Limb (tissue), 2 donors: ENCODE measurements at regions not wholly inside any gene's neighbourhood (a gene's known extent, or its start where the extent isn't known, plus 50 kb on each side); places are given as distances from the start of the nearest gene placed in this dataset.
"Not testable (repeated sequence)": the region's sequence is repeated elsewhere in the genome, so short reads cannot be mapped to it uniquely, and the experiment has no call there.

Source experiments
- DNase-seq, 2 donors: peaks; one replicate each; pipeline ENCODE4 v3.0.0-alpha.2; 2016; ENCODE audit errors: extremely low spot score in 2 of 2

GRCh38 chr5:10130881-10131280 lies 118.8 kb downstream of the ATPSCKMT start:
- DNase-seq = no peak

GRCh38 chr5:10126900-10127299 lies 122.8 kb downstream of the ATPSCKMT start:
- no peak for DNase-seq

- no peak for DNase-seq
These were observed 124.6 kb downstream of the ATPSCKMT start for GRCh38 chr5:10125116-10125515.

- peak in 1 of 2 donors; percentile 41 for DNase-seq
These were observed 125.4 kb downstream of the ATPSCKMT start for GRCh38 chr5:10124287-10124686.

GRCh38 chr5:10123254-10123989 lies 126.3 kb downstream of the ATPSCKMT start:
- DNase-seq = no peak

GRCh38 chr5:10122076-10122726 lies 127.5 kb downstream of the ATPSCKMT start:
- DNase-seq = no peak

- no peak for DNase-seq
These were observed 128.8 kb downstream of the ATPSCKMT start for GRCh38 chr5:10120934-10121333.

GRCh38 chr5:10118150-10118549 lies 131.5 kb downstream of the ATPSCKMT start:
- no peak for DNase-seq

- DNase-seq = no peak
These were observed 133.1 kb downstream of the ATPSCKMT start for GRCh38 chr5:10116594-10116993.

GRCh38 chr5:10115669-10116068 lies 134.0 kb downstream of the ATPSCKMT start:
- DNase-seq = no peak

- peak in 1 of 2 donors; percentile 55 for DNase-seq
These were observed 138.1 kb downstream of the ATPSCKMT start for GRCh38 chr5:10111571-10111970.

- no peak for DNase-seq
These were observed 139.5 kb downstream of the ATPSCKMT start for GRCh38 chr5:10110228-10110627.

GRCh38 chr5:10109299-10109698 lies 140.4 kb downstream of the ATPSCKMT start:
- DNase-seq = no peak

- no peak for DNase-seq
These were observed 142.9 kb downstream of the ATPSCKMT start for GRCh38 chr5:10106806-10107205.

GRCh38 chr5:10106285-10106684 lies 143.4 kb downstream of the ATPSCKMT start:
- no peak for DNase-seq

GRCh38 chr5:10102706-10103497 lies 146.8 kb downstream of the ATPSCKMT start:
- no peak for DNase-seq

- DNase-seq = not testable (repeated sequence)
These were observed 147.5 kb downstream of the ATPSCKMT start for GRCh38 chr5:10102235-10102634.

- DNase-seq = no peak
These were observed 150.1 kb downstream of the ATPSCKMT start for GRCh38 chr5:10099548-10099947.

- DNase-seq = no peak
These were observed 158.0 kb downstream of the ATPSCKMT start for GRCh38 chr5:10091701-10092100.

- DNase-seq = no peak
These were observed 159.6 kb downstream of the ATPSCKMT start for GRCh38 chr5:10090074-10090473.

GRCh38 chr5:10085185-10085584 lies 164.5 kb downstream of the ATPSCKMT start:
- no peak for DNase-seq

GRCh38 chr5:10081584-10081983 lies 168.1 kb downstream of the ATPSCKMT start:
- no peak for DNase-seq
